ENCODE measurements at regions not wholly inside any gene's neighbourhood (a gene's known extent, or its start where the extent isn't known, plus 50 kb on each side); places are given as distances from the start of the nearest gene placed in this dataset.

DNA sequence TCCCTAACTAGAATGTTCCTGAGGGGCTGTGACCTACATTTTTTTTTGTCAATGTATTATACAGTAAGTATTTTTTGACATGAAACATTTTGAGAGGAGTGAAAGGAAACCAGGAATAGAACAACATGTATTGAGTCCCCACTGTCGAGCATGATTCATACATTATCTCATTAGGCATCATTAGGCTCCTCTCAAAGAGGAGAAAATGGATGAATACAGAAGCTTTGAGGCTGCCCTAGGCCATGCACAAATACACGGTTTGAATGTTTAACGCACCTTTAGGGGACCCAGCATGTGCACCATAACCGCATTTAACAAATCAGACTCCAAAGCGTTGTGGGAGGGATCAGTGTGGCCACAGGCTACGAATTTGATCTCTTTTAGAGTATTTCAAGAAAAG, 87.8 kb downstream of the TBXT start:
- H3K36me3 ChIP-seq = no peaks in the 10 kb centered on the region
- no peak for DNase-seq (ENCODE audit: low read depth in 1 of 2, low spot score in 1 of 2)
- TF ChIP-seq, protein P1, sequence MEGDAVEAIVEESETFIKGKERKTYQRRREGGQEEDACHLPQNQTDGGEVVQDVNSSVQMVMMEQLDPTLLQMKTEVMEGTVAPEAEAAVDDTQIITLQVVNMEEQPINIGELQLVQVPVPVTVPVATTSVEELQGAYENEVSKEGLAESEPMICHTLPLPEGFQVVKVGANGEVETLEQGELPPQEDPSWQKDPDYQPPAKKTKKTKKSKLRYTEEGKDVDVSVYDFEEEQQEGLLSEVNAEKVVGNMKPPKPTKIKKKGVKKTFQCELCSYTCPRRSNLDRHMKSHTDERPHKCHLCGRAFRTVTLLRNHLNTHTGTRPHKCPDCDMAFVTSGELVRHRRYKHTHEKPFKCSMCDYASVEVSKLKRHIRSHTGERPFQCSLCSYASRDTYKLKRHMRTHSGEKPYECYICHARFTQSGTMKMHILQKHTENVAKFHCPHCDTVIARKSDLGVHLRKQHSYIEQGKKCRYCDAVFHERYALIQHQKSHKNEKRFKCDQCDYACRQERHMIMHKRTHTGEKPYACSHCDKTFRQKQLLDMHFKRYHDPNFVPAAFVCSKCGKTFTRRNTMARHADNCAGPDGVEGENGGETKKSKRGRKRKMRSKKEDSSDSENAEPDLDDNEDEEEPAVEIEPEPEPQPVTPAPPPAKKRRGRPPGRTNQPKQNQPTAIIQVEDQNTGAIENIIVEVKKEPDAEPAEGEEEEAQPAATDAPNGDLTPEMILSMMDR (IDR thresholded peaks at IDR 0.05; ENCODE audit: low read depth, low read length) = no peak

DNA sequence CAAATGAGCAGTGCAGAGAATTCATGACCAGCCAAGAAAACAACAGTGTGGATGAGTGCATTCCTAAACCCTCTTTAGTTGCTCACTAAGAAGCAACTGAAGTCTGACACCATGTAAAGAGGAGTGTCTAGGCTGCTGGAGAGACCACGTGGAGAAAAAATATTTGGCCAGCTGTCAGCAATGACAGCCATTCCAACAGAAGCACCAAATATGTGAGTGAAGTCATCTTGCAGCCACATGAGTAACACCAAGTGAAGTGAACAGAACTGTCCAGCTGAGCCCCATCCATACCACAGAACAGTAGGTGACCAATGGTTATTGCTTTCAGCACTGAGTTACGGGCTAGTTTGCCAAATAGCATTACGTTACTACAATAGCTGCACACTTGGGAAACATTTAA, 89.4 kb downstream of the TBXT start:
- no peak overlapping the region for H3K27ac ChIP-seq
- TF ChIP-seq, protein P1 (IDR thresholded peaks at IDR 0.05; ENCODE audit: low read depth, low read length) = no peak
- no peak overlapping the region for H3K4me3 ChIP-seq
- DNase-seq (ENCODE audit: low read depth in 1 of 2, low spot score in 1 of 2) = peak in 1 of 2 donors; percentile 90
- no peaks in the 10 kb centered on the region for H3K27me3 ChIP-seq
- no peaks in the 10 kb centered on the region for H3K9me3 ChIP-seq (ENCODE audit: low read depth)
- H3K4me1 ChIP-seq (ENCODE audit: low read depth) = no peaks in the 10 kb centered on the region
- H3K36me3 ChIP-seq = no peaks in the 10 kb centered on the region

More for the DNA sequence above, 87.8 kb downstream of the TBXT start:
- Histone ChIP-seq H3K4me3 (no peak overlapping the region), H3K27ac (no peak overlapping the region), H3K27me3 (no peaks in the 10 kb centered on the region), H3K4me1 (ENCODE audit: low read depth) (no peaks in the 10 kb centered on the region), H3K9me3 (ENCODE audit: low read depth) (no peaks in the 10 kb centered on the region)

DNA sequence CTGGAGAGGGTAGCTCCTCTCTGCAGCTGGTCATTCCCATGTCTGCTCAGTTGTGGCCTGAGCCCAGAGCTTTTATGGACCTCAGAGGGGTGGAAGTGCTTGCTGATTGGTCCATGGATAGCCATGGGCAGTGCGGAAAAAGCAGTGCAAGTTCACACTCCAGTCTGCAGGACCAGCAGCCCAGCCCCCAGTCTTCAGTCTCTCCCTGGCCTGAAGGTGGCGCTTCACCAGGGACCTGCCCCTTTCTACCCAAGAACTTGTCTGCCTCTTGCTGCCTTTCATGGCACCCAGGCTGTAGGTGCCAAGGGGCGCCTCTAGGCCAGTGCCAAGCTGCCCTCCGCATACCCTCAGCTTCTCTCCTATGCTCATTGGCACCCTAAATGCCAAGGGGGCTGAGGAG, 91.0 kb downstream of the TBXT start:
- H3K27me3 ChIP-seq = no peaks in the 10 kb centered on the region
- H3K4me1 ChIP-seq (ENCODE audit: low read depth) = no peaks in the 10 kb centered on the region
- TF ChIP-seq, protein P1 (IDR thresholded peaks at IDR 0.05; ENCODE audit: low read depth, low read length) = no peak
- H3K36me3 ChIP-seq = no peaks in the 10 kb centered on the region
- no peak overlapping the region for H3K4me3 ChIP-seq
- DNase-seq (ENCODE audit: low read depth in 1 of 2, low spot score in 1 of 2) = no peak
- no peaks in the 10 kb centered on the region for H3K9me3 ChIP-seq (ENCODE audit: low read depth)
- H3K27ac ChIP-seq = no peak overlapping the region

DNA sequence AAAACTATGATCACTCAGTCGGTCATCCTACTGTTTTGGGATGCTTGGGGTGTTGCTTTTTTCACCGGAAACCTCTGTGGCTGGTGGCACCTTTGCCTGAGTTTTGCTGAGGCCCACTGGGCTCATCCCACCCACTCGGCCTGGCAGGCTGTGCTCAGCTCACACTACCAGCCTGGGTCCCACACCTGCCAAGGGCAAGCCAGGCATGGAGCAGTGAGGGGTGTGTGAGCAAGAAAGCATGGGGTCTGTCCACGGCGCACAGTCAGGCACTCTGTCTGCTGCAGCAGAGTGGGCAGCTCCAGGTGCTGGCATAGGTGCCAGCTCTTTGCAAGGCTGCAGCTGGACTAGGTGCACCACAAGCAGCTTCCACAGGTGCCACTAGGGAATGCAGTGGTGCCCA, 91.7 kb downstream of the TBXT start:
- Histone ChIP-seq H3K36me3 (no peaks in the 10 kb centered on the region), H3K4me3 (no peak overlapping the region), H3K4me1 (ENCODE audit: low read depth) (no peaks in the 10 kb centered on the region), H3K9me3 (ENCODE audit: low read depth) (no peaks in the 10 kb centered on the region), H3K27ac (no peak overlapping the region), H3K27me3 (no peaks in the 10 kb centered on the region)
- no peak for DNase-seq (ENCODE audit: low read depth in 1 of 2, low spot score in 1 of 2)
- TF ChIP-seq, protein P1 (IDR thresholded peaks at IDR 0.05; ENCODE audit: low read depth, low read length) = no peak

DNA sequence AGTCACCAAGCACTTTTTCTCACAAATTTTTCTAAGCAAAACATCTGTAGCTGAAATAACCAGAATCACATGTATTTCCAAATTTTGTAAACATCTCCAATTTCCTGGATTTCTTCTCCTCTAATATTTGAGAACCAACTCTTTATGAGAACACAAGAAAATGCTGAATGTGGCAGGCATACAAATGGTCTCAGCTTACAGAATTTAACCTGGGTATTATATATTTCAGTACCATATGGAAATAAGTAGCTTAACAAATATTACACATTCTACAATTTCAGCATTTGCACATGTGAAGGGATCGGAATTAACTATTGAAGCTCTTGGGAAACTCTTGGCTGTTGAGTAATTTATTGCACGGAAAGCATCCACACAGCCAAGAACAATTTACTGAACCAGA, 92.5 kb downstream of the TBXT start:
- H3K4me1 ChIP-seq (ENCODE audit: low read depth) = no peaks in the 10 kb centered on the region
- H3K36me3 ChIP-seq = no peaks in the 10 kb centered on the region
- H3K27me3 ChIP-seq = no peaks in the 10 kb centered on the region
- no peak overlapping the region for H3K4me3 ChIP-seq
- H3K27ac ChIP-seq = no peak overlapping the region
- TF ChIP-seq, protein P1 (IDR thresholded peaks at IDR 0.05; ENCODE audit: low read depth, low read length) = no peak
- H3K9me3 ChIP-seq (ENCODE audit: low read depth) = no peaks in the 10 kb centered on the region
- no peak for DNase-seq (ENCODE audit: low read depth in 1 of 2, low spot score in 1 of 2)

DNA sequence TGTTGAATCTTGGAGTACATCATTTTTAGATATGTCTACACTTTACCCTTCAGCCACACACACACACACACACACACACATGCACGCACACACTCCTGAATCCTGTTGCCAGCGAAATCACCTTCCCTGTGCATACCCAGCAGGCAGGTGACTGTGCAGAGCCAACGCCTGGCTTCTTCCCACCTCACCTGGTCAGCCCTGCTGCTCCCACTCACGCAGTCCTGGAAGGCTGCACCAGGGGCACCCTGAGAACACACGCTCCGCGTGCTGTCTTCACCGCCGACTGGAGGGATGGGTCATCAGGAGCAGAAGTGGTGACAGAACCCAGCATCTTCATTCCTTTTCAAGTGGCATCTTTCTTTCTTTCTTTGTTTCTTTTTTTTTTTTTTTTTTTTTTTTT, 94.6 kb downstream of the TBXT start:
- Histone ChIP-seq H3K27me3 (no peaks in the 10 kb centered on the region), H3K36me3 (no peaks in the 10 kb centered on the region), H3K9me3 (ENCODE audit: low read depth) (no peaks in the 10 kb centered on the region), H3K4me3 (no peak overlapping the region), H3K27ac (no peak overlapping the region), H3K4me1 (ENCODE audit: low read depth) (no peaks in the 10 kb centered on the region)
- DNase-seq (ENCODE audit: low read depth in 1 of 2, low spot score in 1 of 2) = no peak
- TF ChIP-seq, protein P1 (IDR thresholded peaks at IDR 0.05; ENCODE audit: low read depth, low read length) = no peak
